IMR-90 (cell line): ENCODE measurements at regions not wholly inside any gene's neighbourhood (a gene's known extent, or its start where the extent isn't known, plus 50 kb on each side); places are given as distances from the start of the nearest gene placed in this dataset.

Experiments
- ATAC-seq: fragments of 200-7000 bp; cut with Tn5 transposase; 2 replicates; pipeline ENCODE4 v1.9.1; 2020; ENCODE audit warnings: low read depth, mild to moderate bottlenecking, moderate library complexity
- BruUV-seq: library from RNA; stranded (reverse); fragments of 400-500 nt; replicated peaks from 2 replicates; lab custom pipeline; 2021; lab: Mats Ljungman, UMichigan
- CTCF ChIA-PET: fragments of 300-600 bp; formaldehyde crosslinking; extraction: SDS; loops from one replicate; lab custom pipeline; 2021; ENCODE audit warnings: antibody characterized with exemption; lab: Yijun Ruan, JAX
- POLR2A ChIA-PET: fragments of 300-600 bp; sonication (Branson Sonifier 250); formaldehyde crosslinking; loops from one replicate; lab custom pipeline; 2022; ENCODE audit warnings: antibody characterized with exemption; ENCODE audit not compliant: unreplicated experiment; lab: Charles Lee
- DNase-seq: peaks from one replicate; pipeline ENCODE4 v3.0.0; 2013
- H2AFZ ChIP-seq: replicated peaks from 2 replicates; pipeline ENCODE3; 2013; ENCODE audit warnings: low read length, mild to moderate bottlenecking; ENCODE audit not compliant: poor library complexity
- H2AK5ac ChIP-seq: 2 replicates; pipeline ENCODE4 v1.6.1; 2013; ENCODE audit warnings: low read depth, low read length, inconsistent platforms
- H2AK9ac ChIP-seq: replicated peaks from 2 replicates; pipeline ENCODE3; 2013; ENCODE audit warnings: mild to moderate bottlenecking, low read depth, low read length, moderate library complexity; ENCODE audit not compliant: poor library complexity
- H2BK120ac ChIP-seq: 2 replicates; pipeline ENCODE4 v1.6.1; 2013; ENCODE audit warnings: low read depth, low read length, inconsistent platforms
- H2BK15ac ChIP-seq: 3 replicates; pipeline ENCODE4 v1.6.1; 2013; ENCODE audit warnings: low read depth, low read length, inconsistent platforms
- H2BK20ac ChIP-seq: 2 replicates; pipeline ENCODE4 v1.6.1; 2013; ENCODE audit warnings: low read depth, mild to moderate bottlenecking, inconsistent platforms, low read length, moderate library complexity
- H2BK5ac ChIP-seq: 2 replicates; pipeline ENCODE4 v1.6.1; 2013; ENCODE audit warnings: mild to moderate bottlenecking, low read depth, low read length, inconsistent platforms; ENCODE audit not compliant: poor library complexity, severe bottlenecking
- H3K14ac ChIP-seq: replicated peaks from 2 replicates; pipeline ENCODE4 v1.6.1; 2013; ENCODE audit warnings: low read depth, low read length, inconsistent platforms
- H3K18ac ChIP-seq: 2 replicates; pipeline ENCODE4 v1.6.1; 2013; ENCODE audit warnings: low read depth, low read length, control low read depth
- H3K23ac ChIP-seq: 2 replicates; pipeline ENCODE4 v1.6.1; 2013; ENCODE audit warnings: low read depth, low read length, inconsistent platforms
- H3K27ac ChIP-seq: 2 replicates; pipeline ENCODE4 v1.5.1; 2013; ENCODE audit warnings: mild to moderate bottlenecking, control low read depth, low read length; ENCODE audit not compliant: insufficient read depth
- H3K27me3 ChIP-seq: 2 replicates; pipeline ENCODE4 v1.6.1; 2013; ENCODE audit warnings: low read length; ENCODE audit not compliant: control insufficient read depth, insufficient read depth
- H3K36me3 ChIP-seq: 2 replicates; pipeline ENCODE4 v1.6.1; 2013; ENCODE audit warnings: low read length, mixed read lengths; ENCODE audit not compliant: control insufficient read depth, insufficient read depth
- H3K4ac ChIP-seq: 2 replicates; pipeline ENCODE4 v1.6.1; 2013; ENCODE audit warnings: low read depth, low read length, inconsistent platforms
- H3K4me1 ChIP-seq: 2 replicates; pipeline ENCODE4 v1.6.1; 2013; ENCODE audit warnings: low read length, mixed read lengths; ENCODE audit not compliant: control insufficient read depth, insufficient read depth
- H3K4me2 ChIP-seq: 2 replicates; pipeline ENCODE4 v1.6.1; 2013; ENCODE audit warnings: low read depth, mild to moderate bottlenecking, control low read depth, low read length, moderate library complexity
- H3K4me3 ChIP-seq: 2 replicates; pipeline ENCODE4 v1.5.1; 2013; ENCODE audit warnings: low read depth, mild to moderate bottlenecking, control low read depth, low read length, moderate library complexity; ENCODE audit not compliant: insufficient read depth
- H3K56ac ChIP-seq: 2 replicates; pipeline ENCODE4 v1.6.1; 2013; ENCODE audit warnings: low read length, inconsistent platforms; ENCODE audit not compliant: insufficient read depth; ENCODE audit errors: extremely low read depth
- H3K79me1 ChIP-seq, 2 experiments: 2 replicates each; pipeline ENCODE4 v1.6.1; 2013; ENCODE audit warnings: low read length in 2 of 2, inconsistent platforms in 1 of 2, low read depth in 1 of 2
- H3K9ac ChIP-seq: 2 replicates; pipeline ENCODE4 v1.6.1; 2013; ENCODE audit warnings: low read depth, low read length, control low read depth
- H3K9me1 ChIP-seq: 2 replicates; pipeline ENCODE4 v1.6.1; 2013; ENCODE audit warnings: low read length, inconsistent platforms; ENCODE audit not compliant: insufficient read depth
- H3K9me3 ChIP-seq: 2 replicates; pipeline ENCODE4 v1.6.1; 2013; ENCODE audit warnings: low read length; ENCODE audit not compliant: control insufficient read depth, insufficient read depth
- H4K20me1 ChIP-seq: 2 replicates; pipeline ENCODE4 v1.6.1; 2013; ENCODE audit warnings: low read length, inconsistent platforms; ENCODE audit not compliant: insufficient read depth
- H4K5ac ChIP-seq: 2 replicates; pipeline ENCODE4 v1.6.1; 2013; ENCODE audit warnings: mild to moderate bottlenecking, low read depth, low read length, control low read depth
- H4K8ac ChIP-seq, 2 experiments: 2 replicates each; pipeline ENCODE4 v1.6.1; 2013; ENCODE audit warnings: low read depth in 2 of 2, low read length in 2 of 2, control low read depth in 1 of 2, inconsistent platforms in 1 of 2
- H4K91ac ChIP-seq: 2 replicates; pipeline ENCODE4 v1.6.1; 2013; ENCODE audit warnings: low read depth, low read length, inconsistent platforms; ENCODE audit not compliant: insufficient read depth
- CTCF ChIP-seq: conservative IDR thresholded peaks from 2 replicates; pipeline ENCODE4 v1.5.1; 2012; ENCODE audit warnings: mild to moderate bottlenecking, low read depth, low read length, improper control_type of control experiment
- FOS ChIP-seq: fragments of 150-350 bp; IDR thresholded peaks from 2 replicates; pipeline ENCODE4 v1.6.1; 2016; ENCODE audit warnings: low read depth, low read length
- MAFK ChIP-seq: IDR thresholded peaks from 2 replicates; pipeline ENCODE4 v1.6.1; 2012; ENCODE audit warnings: low read depth, low read length, improper control_type of control experiment
- MAZ ChIP-seq: IDR thresholded peaks from 2 replicates; pipeline ENCODE4 v1.6.1; 2012; ENCODE audit warnings: low read depth, mild to moderate bottlenecking, low read length, improper control_type of control experiment, moderate library complexity, borderline replicate concordance
- MXI1 ChIP-seq: IDR thresholded peaks from 2 replicates; pipeline ENCODE4 v1.6.1; 2012; ENCODE audit warnings: low read depth, mild to moderate bottlenecking, low read length, moderate library complexity, borderline replicate concordance
- POLR2A ChIP-seq: IDR thresholded peaks from 2 replicates; pipeline ENCODE4 v1.6.1; 2012; ENCODE audit warnings: mild to moderate bottlenecking, low read depth, low read length
- RAD21 ChIP-seq: IDR thresholded peaks from 2 replicates; pipeline ENCODE4 v1.6.1; 2012; ENCODE audit warnings: low read length, improper control_type of control experiment
- RCOR1 ChIP-seq: IDR thresholded peaks from 2 replicates; pipeline ENCODE4 v1.6.1; 2012; ENCODE audit warnings: mild to moderate bottlenecking, low read length, improper control_type of control experiment; ENCODE audit not compliant: insufficient replicate concordance
- RFX5 ChIP-seq: IDR thresholded peaks from 2 replicates; pipeline ENCODE4 v1.8.0; 2012; ENCODE audit warnings: low read depth, mild to moderate bottlenecking, low read length, moderate library complexity
- SMC3 ChIP-seq: fragments of 150-350 bp; IDR thresholded peaks from 2 replicates; pipeline ENCODE4 v1.6.1; 2016; ENCODE audit warnings: low read depth, mild to moderate bottlenecking, antibody characterized with exemption, low read length, moderate library complexity
- USF2 ChIP-seq: fragments of 150-350 bp; IDR thresholded peaks from 2 replicates; pipeline ENCODE4 v1.6.1; 2017; ENCODE audit warnings: mild to moderate bottlenecking, antibody characterized with exemption, low read length, low read depth
- WGBS, 2 experiments: methylation state at CpG; one replicate each; pipeline versions ENCODE4 v1.1.5 to v1.1.7; 2013; ENCODE audit warnings: missing lambda C conversion rate in 2 of 2; ENCODE audit not compliant: insufficient read length in 1 of 2; ENCODE audit errors: extremely low coverage in 2 of 2; 5-methylcytosine and 5-hydroxymethylcytosine counted together
- dilution Hi-C: fragments of 300-500 bp; cut with HindIII; formaldehyde crosslinking; loops from one replicate; pipeline ENCODE4 v1.14.3; 2018; ENCODE audit warnings: low sequenced_read_pairs; ENCODE audit not compliant: unreplicated experiment
- in situ Hi-C: fragments of 300-500 bp; cut with MboI; formaldehyde crosslinking; loops from 3 replicates; pipeline ENCODE4 v1.14.3; 2019; ENCODE audit warnings: low sequenced_read_pairs, inconsistent platforms, mixed read lengths
- intact Hi-C: fragments of 100-400 bp; cut with micrococcal nuclease; formaldehyde crosslinking; loops from 2 replicates; pipeline ENCODE4 v1.10.0; 2022

- Histone ChIP-seq H4K8ac (no peak overlapping the region), H3K4me3 (no peak overlapping the region), H3K9me1 (no peaks in the 10 kb centered on the region), H3K23ac (no peak overlapping the region), H2BK20ac (0 out of 2 replicates have a peak overlapping the region, but pooled peaks have one; percentile 11), H2AFZ (no peak overlapping the region), H2BK120ac (no peak overlapping the region), H3K36me3 (no peaks in the 10 kb centered on the region), H2AK9ac (no peak overlapping the region), H3K4ac (no peak overlapping the region), H3K56ac (no peak overlapping the region), H2BK5ac (no peak overlapping the region), H3K4me1 (no peaks in the 10 kb centered on the region), H4K5ac (no peak overlapping the region), H3K79me1 (no peaks in the 10 kb centered on the region), H4K91ac (no peak overlapping the region), H3K14ac (no peak overlapping the region), H2BK15ac (no peak overlapping the region), H3K27me3 (no peaks in the 10 kb centered on the region), H3K4me2 (no peak overlapping the region), H4K20me1 (no peaks in the 10 kb centered on the region), H3K27ac (no peak overlapping the region), H3K9me3 (no peaks in the 10 kb centered on the region), H3K9ac (no peak overlapping the region), H3K18ac (no peak overlapping the region), H2AK5ac (no peak overlapping the region)
- DNase-seq (no peak), ATAC-seq (no peak)
- TF ChIP-seq FOS (no peak), USF2 (no peak), SMC3 (no peak), RFX5 (no peak), POLR2A (no peak), MXI1 (no peak), RAD21 (no peak), RCOR1 (no peak), CTCF (no peak), MAFK (no peak), MAZ (no peak)
- in situ Hi-C loops, result no loop called here
- dilution Hi-C loops, result no loop called here
- no TSS peak for BruUV-seq
- 100% methylated on average over 1 of the region's 2 CpGs; no CpG with 5 or more reads in 1 of the 2 experiments for WGBS, 2 experiments
- ChIA-PET CTCF (no interaction called here), POLR2A (no interaction called here)
- intact Hi-C loops, result no loop called here
These were observed 159.7 kb upstream of the AHI1 start for GRCh38 chr6:135657207-135657606.
